Parathyroid adenoma (tissue), 2 donors: ENCODE measurements at regions not wholly inside any gene's neighbourhood (a gene's known extent, or its start where the extent isn't known, plus 50 kb on each side); places are given as distances from the start of the nearest gene placed in this dataset.

Experiments used
- H2AFZ ChIP-seq: fragments of 300-600 bp; sonication (generic); one replicate; pipeline ENCODE4 v1.7.0; 2017; ENCODE audit warnings: antibody characterized with exemption, mild to moderate bottlenecking
- H3K27ac ChIP-seq: fragments of 300-600 bp; sonication (generic); one replicate; pipeline ENCODE4 v1.7.0; 2017
- H3K27me3 ChIP-seq: fragments of 300-600 bp; sonication (generic); one replicate; pipeline ENCODE4 v1.7.0; 2017; ENCODE audit warnings: low read length; ENCODE audit not compliant: control insufficient read depth, insufficient read depth
- H3K36me3 ChIP-seq: fragments of 300-600 bp; sonication (generic); one replicate; pipeline ENCODE4 v1.7.0; 2017; ENCODE audit warnings: low read length; ENCODE audit not compliant: control insufficient read depth, insufficient read depth
- H3K4me1 ChIP-seq: fragments of 300-600 bp; sonication (generic); one replicate; pipeline ENCODE4 v1.7.0; 2017; ENCODE audit warnings: control low read depth
- H3K4me2 ChIP-seq: fragments of 300-600 bp; sonication (generic); one replicate; pipeline ENCODE4 v1.7.0; 2017; ENCODE audit warnings: low read length
- H3K4me3 ChIP-seq: fragments of 300-600 bp; sonication (generic); one replicate; pipeline ENCODE4 v1.7.0; 2017; ENCODE audit warnings: low read depth, low read length
- H3K79me2 ChIP-seq: fragments of 300-600 bp; sonication (generic); one replicate; pipeline ENCODE4 v1.7.0; 2017; ENCODE audit warnings: control low read depth
- H3K9ac ChIP-seq: fragments of 300-600 bp; sonication (generic); one replicate; pipeline ENCODE4 v1.7.0; 2017; ENCODE audit warnings: mild to moderate bottlenecking
- H3K9me3 ChIP-seq: fragments of 300-600 bp; sonication (generic); one replicate; pipeline ENCODE4 v1.7.0; 2017; ENCODE audit warnings: low read length; ENCODE audit not compliant: control insufficient read depth
- TF ChIP-seq, protein P1 (sequence below): fragments of 300-600 bp; sonication (generic); IDR thresholded peaks from one replicate; pipeline ENCODE4 v1.7.0; 2017; ENCODE audit warnings: antibody characterized with exemption, mild to moderate bottlenecking
- donor health status: primary hyperparathyroidism.

DNA sequence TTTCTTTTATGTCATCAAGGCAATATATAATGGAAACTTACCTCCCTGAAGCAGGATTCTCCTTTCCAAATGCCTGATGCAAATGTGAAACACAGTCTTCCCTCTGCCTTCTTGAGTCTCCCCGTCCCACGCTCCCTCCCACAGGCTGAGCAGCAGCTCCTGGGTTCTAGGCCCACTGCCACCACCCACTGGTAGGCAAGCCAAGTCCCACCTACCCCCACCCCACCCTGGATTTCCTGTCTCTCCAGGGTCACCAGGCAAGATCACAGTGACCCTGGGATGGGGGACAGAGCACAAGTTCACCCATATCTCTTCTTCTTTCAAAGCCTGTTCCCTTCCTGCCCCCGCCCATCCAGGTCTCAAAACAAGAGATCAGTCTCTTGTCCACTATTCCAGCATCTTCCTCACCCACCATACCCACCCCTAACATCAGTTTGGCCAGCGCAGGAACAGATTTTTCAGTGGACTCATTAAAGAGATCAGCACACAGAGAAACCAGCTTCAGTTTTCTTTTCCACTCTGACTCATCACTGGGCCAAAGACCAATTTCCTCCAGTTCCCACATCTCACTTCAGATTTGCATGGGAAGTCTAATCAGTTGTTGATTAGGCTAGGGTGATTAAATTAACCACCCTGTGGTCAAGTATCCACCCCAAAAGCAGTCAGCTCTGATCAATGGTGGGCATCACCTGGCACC lies 151.5 kb downstream of the ACTL7B start:
- Histone ChIP-seq H3K4me3 (no peak overlapping the region), H3K36me3 (no peaks in the 10 kb centered on the region), H3K9ac (no peak overlapping the region), H2AFZ (no peak overlapping the region), H3K9me3 (no peaks in the 10 kb centered on the region), H3K27me3 (no peaks in the 10 kb centered on the region), H3K79me2 (no peaks in the 10 kb centered on the region), H3K27ac (no peak overlapping the region), H3K4me2 (no peak overlapping the region), H3K4me1 (no peaks in the 10 kb centered on the region)
- TF ChIP-seq, protein P1, sequence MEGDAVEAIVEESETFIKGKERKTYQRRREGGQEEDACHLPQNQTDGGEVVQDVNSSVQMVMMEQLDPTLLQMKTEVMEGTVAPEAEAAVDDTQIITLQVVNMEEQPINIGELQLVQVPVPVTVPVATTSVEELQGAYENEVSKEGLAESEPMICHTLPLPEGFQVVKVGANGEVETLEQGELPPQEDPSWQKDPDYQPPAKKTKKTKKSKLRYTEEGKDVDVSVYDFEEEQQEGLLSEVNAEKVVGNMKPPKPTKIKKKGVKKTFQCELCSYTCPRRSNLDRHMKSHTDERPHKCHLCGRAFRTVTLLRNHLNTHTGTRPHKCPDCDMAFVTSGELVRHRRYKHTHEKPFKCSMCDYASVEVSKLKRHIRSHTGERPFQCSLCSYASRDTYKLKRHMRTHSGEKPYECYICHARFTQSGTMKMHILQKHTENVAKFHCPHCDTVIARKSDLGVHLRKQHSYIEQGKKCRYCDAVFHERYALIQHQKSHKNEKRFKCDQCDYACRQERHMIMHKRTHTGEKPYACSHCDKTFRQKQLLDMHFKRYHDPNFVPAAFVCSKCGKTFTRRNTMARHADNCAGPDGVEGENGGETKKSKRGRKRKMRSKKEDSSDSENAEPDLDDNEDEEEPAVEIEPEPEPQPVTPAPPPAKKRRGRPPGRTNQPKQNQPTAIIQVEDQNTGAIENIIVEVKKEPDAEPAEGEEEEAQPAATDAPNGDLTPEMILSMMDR: no peak

DNA sequence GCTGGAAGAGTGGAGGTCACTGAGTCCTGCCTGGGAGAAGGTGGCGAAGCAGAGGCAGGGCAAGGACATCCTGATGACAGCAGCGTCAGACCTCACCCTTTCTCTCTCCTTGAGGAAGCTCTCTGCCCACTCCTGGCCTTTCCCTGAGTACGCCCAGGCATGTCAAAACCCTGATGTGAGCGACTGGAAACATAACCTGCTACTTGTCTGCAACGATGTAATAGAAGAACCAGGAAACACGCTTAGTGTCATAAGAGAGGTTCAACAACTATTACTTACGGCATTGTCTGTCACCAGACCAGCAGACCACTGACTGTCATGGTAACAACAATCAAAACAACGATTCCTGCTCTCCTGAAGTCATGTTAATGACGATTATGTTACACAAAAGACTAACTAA lies 152.4 kb downstream of the ACTL7B start:
- Histone ChIP-seq H3K27ac (no peak overlapping the region), H3K4me1 (no peaks in the 10 kb centered on the region), H2AFZ (no peak overlapping the region), H3K4me2 (no peak overlapping the region), H3K4me3 (no peak overlapping the region), H3K36me3 (no peaks in the 10 kb centered on the region), H3K9me3 (no peaks in the 10 kb centered on the region), H3K9ac (no peak overlapping the region), H3K27me3 (no peaks in the 10 kb centered on the region), H3K79me2 (no peaks in the 10 kb centered on the region)
- TF ChIP-seq, protein P1: no peak

DNA sequence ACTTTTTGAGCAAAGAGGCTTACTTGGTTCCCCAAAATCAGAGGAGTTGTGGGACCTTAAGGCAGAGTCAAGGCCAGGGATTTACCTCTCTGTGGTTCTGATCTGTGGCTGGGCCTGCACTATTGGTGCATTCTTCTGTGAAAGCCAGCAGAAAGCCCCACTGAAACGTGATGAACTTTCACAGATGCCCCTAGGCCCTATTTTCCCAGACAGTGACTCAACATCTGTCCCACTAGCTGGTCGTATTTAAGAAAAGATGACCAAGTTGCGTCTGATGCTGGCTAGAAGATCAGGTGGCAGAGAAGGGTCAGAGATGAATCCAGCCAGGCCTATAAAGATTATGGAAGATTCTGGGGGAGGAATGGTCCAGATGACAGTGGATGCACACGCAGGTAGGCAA lies 153.1 kb downstream of the ACTL7B start:
- H3K4me2 ChIP-seq: no peak overlapping the region
- H3K4me3 ChIP-seq: no peak overlapping the region
- H3K27ac ChIP-seq: no peak overlapping the region
- H3K9me3 ChIP-seq: no peaks in the 10 kb centered on the region
- H2AFZ ChIP-seq: no peak overlapping the region
- no peaks in the 10 kb centered on the region for H3K79me2 ChIP-seq
- H3K36me3 ChIP-seq: no peaks in the 10 kb centered on the region
- no peak overlapping the region for H3K9ac ChIP-seq
- H3K27me3 ChIP-seq: no peaks in the 10 kb centered on the region
- TF ChIP-seq, protein P1: no peak
- H3K4me1 ChIP-seq: no peaks in the 10 kb centered on the region

DNA sequence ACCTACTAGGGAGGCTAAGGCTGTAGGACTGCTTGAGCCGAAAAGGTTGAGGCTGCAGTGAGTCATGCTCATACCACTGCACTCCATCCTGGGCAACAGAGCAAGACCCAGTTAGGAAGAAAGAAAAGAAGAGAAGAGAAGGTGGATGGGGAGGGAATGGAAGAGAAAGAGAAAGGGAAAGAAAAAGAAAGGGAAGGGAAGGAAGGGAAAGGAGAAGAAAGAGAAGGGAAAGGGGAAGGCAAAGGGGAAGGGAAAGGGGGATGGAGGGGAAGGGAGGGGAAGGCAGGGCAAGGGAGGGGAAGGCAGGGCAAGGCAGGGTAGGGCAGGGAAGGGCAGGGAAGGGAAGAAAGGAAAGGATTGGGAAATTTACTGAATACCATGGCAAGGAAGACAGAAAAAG lies 157.0 kb downstream of the ACTL7B start:
- Histone ChIP-seq H3K36me3 (no peaks in the 10 kb centered on the region), H2AFZ (no peak overlapping the region), H3K4me1 (no peaks in the 10 kb centered on the region), H3K27ac (no peak overlapping the region), H3K4me3 (no peak overlapping the region), H3K9me3 (no peaks in the 10 kb centered on the region), H3K9ac (no peak overlapping the region), H3K4me2 (no peak overlapping the region), H3K27me3 (no peaks in the 10 kb centered on the region), H3K79me2 (no peaks in the 10 kb centered on the region)
- TF ChIP-seq, protein P1: no peak

DNA sequence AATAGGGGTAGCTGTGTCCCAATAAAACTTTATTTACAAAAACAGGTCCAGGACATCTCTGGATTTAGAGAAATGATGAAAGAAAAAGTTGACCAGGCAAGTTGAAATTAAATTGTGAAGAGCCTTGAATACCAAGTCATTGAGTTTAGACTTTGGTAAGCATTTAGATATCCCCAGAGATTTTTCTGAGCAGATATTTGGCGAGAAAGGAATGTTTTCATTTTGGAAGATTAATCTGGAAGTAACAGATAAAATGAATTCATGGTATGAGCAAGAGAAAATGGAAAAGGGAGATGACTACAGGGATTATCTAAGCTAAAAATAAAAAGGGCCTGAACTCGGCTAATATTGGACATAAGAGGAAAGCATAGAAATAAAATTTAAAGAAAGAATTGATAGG lies 157.6 kb downstream of the ACTL7B start:
- H3K4me1 ChIP-seq: no peaks in the 10 kb centered on the region
- no peaks in the 10 kb centered on the region for H3K79me2 ChIP-seq
- no peak overlapping the region for H2AFZ ChIP-seq
- H3K27ac ChIP-seq: no peak overlapping the region
- H3K9ac ChIP-seq: no peak overlapping the region
- no peaks in the 10 kb centered on the region for H3K9me3 ChIP-seq
- TF ChIP-seq, protein P1: no peak
- H3K36me3 ChIP-seq: no peaks in the 10 kb centered on the region
- no peaks in the 10 kb centered on the region for H3K27me3 ChIP-seq
- no peak overlapping the region for H3K4me2 ChIP-seq
- no peak overlapping the region for H3K4me3 ChIP-seq
